GM18858 (cell line): ENCODE measurements at regions not wholly inside any gene's neighbourhood (a gene's known extent, or its start where the extent isn't known, plus 50 kb on each side); places are given as distances from the start of the nearest gene placed in this dataset.

Source experiments
- ATAC-seq: cut with Tn5 transposase; IDR thresholded peaks from one replicate; pipeline ENCODE4 v1.9.1; 2021; ENCODE audit not compliant: unreplicated experiment

- no peak for ATAC-seq
Measured at GRCh38 chr21:19565587-19565986, 1162.0 kb upstream of the TMPRSS15 start.

- ATAC-seq: no peak
Measured at GRCh38 chr21:19566975-19567374, 1163.4 kb upstream of the TMPRSS15 start.

- no peak for ATAC-seq
Measured at GRCh38 chr21:19577381-19577780, 1173.8 kb upstream of the TMPRSS15 start.

- no peak for ATAC-seq
Measured at GRCh38 chr21:19590044-19590443, 1186.5 kb upstream of the TMPRSS15 start.

- no peak for ATAC-seq
Measured at GRCh38 chr21:19603011-19603593, 1199.5 kb upstream of the TMPRSS15 start.

- no peak for ATAC-seq
Measured at GRCh38 chr21:19608101-19608621, 1204.6 kb upstream of the TMPRSS15 start.

GRCh38 chr21:19609611-19610010 is 1206.0 kb upstream of the TMPRSS15 start:
- no peak for ATAC-seq

GRCh38 chr21:19621837-19622496 is 1218.4 kb upstream of the TMPRSS15 start:
- ATAC-seq: no peak

GRCh38 chr21:19640964-19641363 is 1237.4 kb upstream of the TMPRSS15 start:
- ATAC-seq: no peak

- ATAC-seq: no peak
Measured at GRCh38 chr21:19648391-19648790, 1244.8 kb upstream of the TMPRSS15 start.

- no peak for ATAC-seq
Measured at GRCh38 chr21:19683492-19683891, 1279.9 kb upstream of the TMPRSS15 start.

GRCh38 chr21:19684328-19684727 is 1280.7 kb upstream of the TMPRSS15 start:
- no peak for ATAC-seq

GRCh38 chr21:19692231-19692630 is 1288.6 kb upstream of the TMPRSS15 start:
- no peak for ATAC-seq

GRCh38 chr21:19695796-19696195 is 1292.2 kb upstream of the TMPRSS15 start:
- ATAC-seq: no peak

GRCh38 chr21:19700476-19700875 is 1296.9 kb upstream of the TMPRSS15 start:
- no peak for ATAC-seq

- no peak for ATAC-seq
Measured at GRCh38 chr21:19702726-19703125, 1295.5 kb upstream of the NCAM2 start.

- ATAC-seq: no peak
Measured at GRCh38 chr21:19704832-19705231, 1293.4 kb upstream of the NCAM2 start.

GRCh38 chr21:19712441-19712840 is 1285.8 kb upstream of the NCAM2 start:
- no peak for ATAC-seq

GRCh38 chr21:19713313-19713712 is 1284.9 kb upstream of the NCAM2 start:
- ATAC-seq: no peak

GRCh38 chr21:19724081-19724480 is 1274.1 kb upstream of the NCAM2 start:
- ATAC-seq: no peak

GRCh38 chr21:19731251-19731650 is 1267.0 kb upstream of the NCAM2 start:
- ATAC-seq: no peak

- no peak for ATAC-seq
Measured at GRCh38 chr21:19759836-19760235, 1238.4 kb upstream of the NCAM2 start.

- ATAC-seq: no peak
Measured at GRCh38 chr21:19767546-19767945, 1230.7 kb upstream of the NCAM2 start.
